T-helper 2 cell treated with Interferon-gamma antibody and Interleukin-4, amounts not matched to agents 5 μg/mL and 100 μg/mL, for 36 hours (primary cell): ENCODE measurements at regions not wholly inside any gene's neighbourhood (a gene's known extent, or its start where the extent isn't known, plus 50 kb on each side); places are given as distances from the start of the nearest gene placed in this dataset.
A peak's percentile ranks its signal among the peaks of the same experiment; 100 is the strongest.

ENCODE experiments used
- DNase-seq: peaks from one replicate; pipeline ENCODE4 v3.0.0; 2021; ENCODE audit warnings: low spot score
- H3K27ac Mint-ChIP-seq: one replicate; pipeline ENCODE4 v1.8.0; 2021; ENCODE audit warnings: mild to moderate bottlenecking, mixed read lengths
- H3K27me3 Mint-ChIP-seq: one replicate; pipeline ENCODE4 v1.8.0; 2021; ENCODE audit warnings: low read depth, mixed read lengths
- H3K36me3 Mint-ChIP-seq: one replicate; pipeline ENCODE4 v1.8.0; 2021; ENCODE audit warnings: low read depth, mixed read lengths
- H3K4me1 Mint-ChIP-seq: one replicate; pipeline ENCODE4 v1.8.0; 2021; ENCODE audit warnings: low read depth, mixed read lengths
- H3K4me3 Mint-ChIP-seq: one replicate; pipeline ENCODE4 v1.8.0; 2022; ENCODE audit warnings: mild to moderate bottlenecking, moderate library complexity, mixed read lengths
- H3K9me3 Mint-ChIP-seq: one replicate; pipeline ENCODE4 v1.8.0; 2021; ENCODE audit warnings: mixed read lengths

GRCh38 chr20:53829724-53830521 is 236.3 kb upstream of the ZNF217 start:
- Mint-ChIP-seq H3K27ac (peak overlapping the region; percentile 95), H3K4me1 (peaks cover 68% of the 10 kb centered on the region), H3K4me3 (peak overlapping the region; percentile 90), H3K27me3 (no peaks in the 10 kb centered on the region), H3K36me3 (peaks cover 1% of the 10 kb centered on the region), H3K9me3 (peaks cover 8% of the 10 kb centered on the region)
- no peak for DNase-seq

- no peaks in the 10 kb centered on the region for H3K27me3 Mint-ChIP-seq
- peak overlapping the region; percentile 90 for H3K4me3 Mint-ChIP-seq
- H3K36me3 Mint-ChIP-seq = peaks cover 1% of the 10 kb centered on the region
- H3K9me3 Mint-ChIP-seq = peaks cover 8% of the 10 kb centered on the region
- DNase-seq = no peak
- H3K4me1 Mint-ChIP-seq = peaks cover 64% of the 10 kb centered on the region
- H3K27ac Mint-ChIP-seq = peak overlapping the region; percentile 95
These were observed 235.7 kb upstream of the ZNF217 start for GRCh38 chr20:53829255-53829723.

- no peak for DNase-seq
- H3K9me3 Mint-ChIP-seq = peaks cover 8% of the 10 kb centered on the region
- peak overlapping the region; percentile 90 for H3K4me3 Mint-ChIP-seq
- H3K36me3 Mint-ChIP-seq = peaks cover 1% of the 10 kb centered on the region
- no peaks in the 10 kb centered on the region for H3K27me3 Mint-ChIP-seq
- H3K27ac Mint-ChIP-seq = peak overlapping the region; percentile 95
- peaks cover 59% of the 10 kb centered on the region for H3K4me1 Mint-ChIP-seq
These were observed 235.1 kb upstream of the ZNF217 start for GRCh38 chr20:53828682-53829254.

- Mint-ChIP-seq H3K27ac (peak overlapping the region; percentile 95), H3K27me3 (no peaks in the 10 kb centered on the region), H3K36me3 (peaks cover 1% of the 10 kb centered on the region), H3K4me1 (peaks cover 54% of the 10 kb centered on the region), H3K9me3 (peaks cover 8% of the 10 kb centered on the region), H3K4me3 (peak overlapping the region; percentile 90)
- DNase-seq = no peak
These were observed 234.5 kb upstream of the ZNF217 start for GRCh38 chr20:53828088-53828681.

- Mint-ChIP-seq H3K9me3 (peaks cover 4% of the 10 kb centered on the region), H3K27me3 (no peaks in the 10 kb centered on the region), H3K4me3 (peak overlapping the region; percentile 28), H3K27ac (peak overlapping the region; percentile 26), H3K36me3 (no peaks in the 10 kb centered on the region), H3K4me1 (peaks cover 54% of the 10 kb centered on the region)
- no peak for DNase-seq
These were observed 233.9 kb upstream of the ZNF217 start for GRCh38 chr20:53827292-53828087.

- H3K27ac Mint-ChIP-seq = peak overlapping the region; percentile 31
- no peaks in the 10 kb centered on the region for H3K36me3 Mint-ChIP-seq
- peak overlapping the region; percentile 28 for H3K4me3 Mint-ChIP-seq
- H3K27me3 Mint-ChIP-seq = no peaks in the 10 kb centered on the region
- DNase-seq = no peak
- peaks cover 50% of the 10 kb centered on the region for H3K4me1 Mint-ChIP-seq
- H3K9me3 Mint-ChIP-seq = no peaks in the 10 kb centered on the region
These were observed 233.1 kb upstream of the ZNF217 start for GRCh38 chr20:53826597-53827291.

GRCh38 chr20:53826090-53826489 is 232.5 kb upstream of the ZNF217 start:
- no peaks in the 10 kb centered on the region for H3K9me3 Mint-ChIP-seq
- H3K36me3 Mint-ChIP-seq = no peaks in the 10 kb centered on the region
- H3K27ac Mint-ChIP-seq = no peak overlapping the region

GRCh38 chr20:53825282-53825681 is 231.6 kb upstream of the ZNF217 start:
- H3K27ac Mint-ChIP-seq = no peak overlapping the region
- H3K9me3 Mint-ChIP-seq = no peaks in the 10 kb centered on the region
- DNase-seq = no peak
- no peak overlapping the region for H3K4me3 Mint-ChIP-seq
- no peaks in the 10 kb centered on the region for H3K27me3 Mint-ChIP-seq
- H3K4me1 Mint-ChIP-seq = peaks cover 44% of the 10 kb centered on the region
- no peaks in the 10 kb centered on the region for H3K36me3 Mint-ChIP-seq

More at GRCh38 chr20:53826090-53826489, 232.5 kb upstream of the ZNF217 start:
- Mint-ChIP-seq H3K27me3 (no peaks in the 10 kb centered on the region), H3K4me1 (peaks cover 50% of the 10 kb centered on the region), H3K4me3 (no peak overlapping the region)
- no peak for DNase-seq

- H3K27me3 Mint-ChIP-seq = no peaks in the 10 kb centered on the region
- H3K4me1 Mint-ChIP-seq = peaks cover 39% of the 10 kb centered on the region
- no peaks in the 10 kb centered on the region for H3K9me3 Mint-ChIP-seq
- no peak for DNase-seq
- no peak overlapping the region for H3K4me3 Mint-ChIP-seq
- H3K36me3 Mint-ChIP-seq = no peaks in the 10 kb centered on the region
- no peak overlapping the region for H3K27ac Mint-ChIP-seq
These were observed 231.1 kb upstream of the ZNF217 start for GRCh38 chr20:53824779-53825178.

GRCh38 chr20:53823121-53823764 is 229.6 kb upstream of the ZNF217 start:
- Mint-ChIP-seq H3K36me3 (peaks cover 6% of the 10 kb centered on the region), H3K27ac (no peak overlapping the region), H3K27me3 (peaks cover 2% of the 10 kb centered on the region)

GRCh38 chr20:53822534-53822933 is 228.9 kb upstream of the ZNF217 start:
- no peak overlapping the region for H3K4me3 Mint-ChIP-seq
- H3K4me1 Mint-ChIP-seq = peaks cover 27% of the 10 kb centered on the region
- peaks cover 20% of the 10 kb centered on the region for H3K9me3 Mint-ChIP-seq
- H3K27me3 Mint-ChIP-seq = peaks cover 2% of the 10 kb centered on the region
- no peak for DNase-seq
- peaks cover 9% of the 10 kb centered on the region for H3K36me3 Mint-ChIP-seq
- H3K27ac Mint-ChIP-seq = no peak overlapping the region

More at GRCh38 chr20:53823121-53823764, 229.6 kb upstream of the ZNF217 start:
- Mint-ChIP-seq H3K4me1 (peaks cover 28% of the 10 kb centered on the region), H3K9me3 (peaks cover 13% of the 10 kb centered on the region), H3K4me3 (no peak overlapping the region)
- no peak for DNase-seq

GRCh38 chr20:53819973-53820451 is 226.4 kb upstream of the ZNF217 start:
- H3K36me3 Mint-ChIP-seq = peaks cover 13% of the 10 kb centered on the region
- H3K27me3 Mint-ChIP-seq = peaks cover 2% of the 10 kb centered on the region
- H3K4me1 Mint-ChIP-seq = peaks cover 27% of the 10 kb centered on the region
- no peak overlapping the region for H3K27ac Mint-ChIP-seq
- H3K9me3 Mint-ChIP-seq = peaks cover 20% of the 10 kb centered on the region
- DNase-seq = no peak
- no peak overlapping the region for H3K4me3 Mint-ChIP-seq
